ENCODE measurements at regions not wholly inside any gene's neighbourhood (a gene's known extent, or its start where the extent isn't known, plus 50 kb on each side); places are given as distances from the start of the nearest gene placed in this dataset.
A peak's percentile ranks its signal among the peaks of the same experiment; 100 is the strongest.

DNA sequence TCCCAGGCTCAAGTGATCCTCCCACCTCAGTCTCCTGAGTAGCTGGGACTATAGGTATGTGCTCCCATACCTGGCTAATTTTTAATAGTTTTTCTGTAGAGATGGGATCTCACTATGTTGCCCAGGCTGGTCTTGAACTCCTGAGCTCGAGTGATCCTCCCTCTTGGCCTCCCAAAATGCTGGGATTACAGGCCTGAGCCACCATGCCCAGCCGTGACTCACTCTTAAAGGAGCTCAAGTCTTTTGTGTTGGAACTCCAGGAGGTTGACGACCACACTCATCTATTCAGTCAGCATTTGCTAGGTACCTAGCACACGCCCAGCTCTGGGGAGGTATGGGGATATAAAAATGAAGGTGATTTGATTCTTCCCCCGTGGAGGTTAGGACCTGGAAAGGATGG, 62.8 kb downstream of the UTRN start:
- H3K79me2 ChIP-seq (ENCODE audit: insufficient read depth, low read length) = peaks cover 86% of the 10 kb centered on the region
- FAIRE-seq = no peak
- WGBS (ENCODE audit: low lambda C conversion rate) = 90% methylated on average over 5 of the region's 5 CpGs
- no peak overlapping the region for H3K4me2 ChIP-seq (ENCODE audit: low read depth, low read length)
- ChIA-PET POLR2A (no interaction called here), CTCF (ENCODE audit: low intra/inter-chr PET ratio, low total read pairs) (no interaction called here)
- H3K9ac ChIP-seq (ENCODE audit: insufficient read depth, low read depth, low read length) = no peak overlapping the region
- no peak for DNase-seq (ENCODE audit: low spot score)
- no peak overlapping the region for H3K4me3 ChIP-seq (replicated peaks in 1 of 3; ENCODE audit: insufficient read depth in 1 of 3, low read depth in 2 of 3, low read length in 3 of 3)
- H3K27ac ChIP-seq (ENCODE audit: extremely low read length, insufficient read depth, low read length) = no peak overlapping the region
- intact Hi-C loops (cut with micrococcal nuclease; ENCODE audit: unreplicated experiment) = no loop called here
- in situ Hi-C loops (cut with HindIII; ENCODE audit: extremely low pct_ligation_motif_present, low pct_unique_long_range_greater_than_20kb) = no loop called here
- peaks cover 4% of the 10 kb centered on the region; the same call in 1 of the 2 replicates for H4K20me1 ChIP-seq (ENCODE audit: insufficient read depth, low read length)
- no TSS peak for BruUV-seq (replicated peaks)
- H2AFZ ChIP-seq (ENCODE audit: low read length) = no peak overlapping the region
- H3K27me3 ChIP-seq (ENCODE audit: control insufficient read depth in 1 of 2, insufficient read depth in 2 of 2, low read length in 2 of 2) = no peaks in the 10 kb centered on the region
- H3K4me1 ChIP-seq (ENCODE audit: insufficient read depth, low read length) = peaks cover 91% of the 10 kb centered on the region
- ATAC-seq = no peak
- H3K9me3 ChIP-seq (ENCODE audit: low read length) = no peaks in the 10 kb centered on the region
- H3K36me3 ChIP-seq (replicated peaks in 1 of 2; ENCODE audit: control insufficient read depth in 1 of 2, insufficient read depth in 2 of 2, low read length in 2 of 2) = peaks cover 0 to 4% of the 10 kb centered on the region in 2 experiments; a peak in 2 of 5 replicates
- TF ChIP-seq PAF1 (CRISPR knock-in tag; IDR thresholded peaks at IDR 0.05) (no peak), ZBTB38 (CRISPR knock-in tag; IDR thresholded peaks at IDR 0.05) (no peak), ZNF747 (CRISPR knock-in tag; IDR thresholded peaks at IDR 0.05; ENCODE audit: borderline replicate concordance) (no peak), NAIF1 (CRISPR knock-in tag; IDR thresholded peaks at IDR 0.05; ENCODE audit: borderline replicate concordance) (no peak), ZSCAN12 (CRISPR knock-in tag; IDR thresholded peaks at IDR 0.05) (no peak), GABPA (IDR thresholded peaks at IDR 0.05; ENCODE audit: low read depth, low read length) (no peak), GABPA (CRISPR knock-in tag; IDR thresholded peaks at IDR 0.05; ENCODE audit: low read depth) (no peak), ZNF121 (CRISPR knock-in tag; IDR thresholded peaks at IDR 0.05) (peak; percentile 97), MAZ (IDR thresholded peaks at IDR 0.05; ENCODE audit: borderline replicate concordance, low read depth, low read length) (no peak), MAZ (CRISPR knock-in tag; IDR thresholded peaks at IDR 0.05; ENCODE audit: low read depth) (no peak), ZNF263 (CRISPR knock-in tag; IDR thresholded peaks at IDR 0.05) (0 out of 2 replicates have a peak, but pooled peaks have one; percentile 26)
- TF ChIP-seq, protein P1, sequence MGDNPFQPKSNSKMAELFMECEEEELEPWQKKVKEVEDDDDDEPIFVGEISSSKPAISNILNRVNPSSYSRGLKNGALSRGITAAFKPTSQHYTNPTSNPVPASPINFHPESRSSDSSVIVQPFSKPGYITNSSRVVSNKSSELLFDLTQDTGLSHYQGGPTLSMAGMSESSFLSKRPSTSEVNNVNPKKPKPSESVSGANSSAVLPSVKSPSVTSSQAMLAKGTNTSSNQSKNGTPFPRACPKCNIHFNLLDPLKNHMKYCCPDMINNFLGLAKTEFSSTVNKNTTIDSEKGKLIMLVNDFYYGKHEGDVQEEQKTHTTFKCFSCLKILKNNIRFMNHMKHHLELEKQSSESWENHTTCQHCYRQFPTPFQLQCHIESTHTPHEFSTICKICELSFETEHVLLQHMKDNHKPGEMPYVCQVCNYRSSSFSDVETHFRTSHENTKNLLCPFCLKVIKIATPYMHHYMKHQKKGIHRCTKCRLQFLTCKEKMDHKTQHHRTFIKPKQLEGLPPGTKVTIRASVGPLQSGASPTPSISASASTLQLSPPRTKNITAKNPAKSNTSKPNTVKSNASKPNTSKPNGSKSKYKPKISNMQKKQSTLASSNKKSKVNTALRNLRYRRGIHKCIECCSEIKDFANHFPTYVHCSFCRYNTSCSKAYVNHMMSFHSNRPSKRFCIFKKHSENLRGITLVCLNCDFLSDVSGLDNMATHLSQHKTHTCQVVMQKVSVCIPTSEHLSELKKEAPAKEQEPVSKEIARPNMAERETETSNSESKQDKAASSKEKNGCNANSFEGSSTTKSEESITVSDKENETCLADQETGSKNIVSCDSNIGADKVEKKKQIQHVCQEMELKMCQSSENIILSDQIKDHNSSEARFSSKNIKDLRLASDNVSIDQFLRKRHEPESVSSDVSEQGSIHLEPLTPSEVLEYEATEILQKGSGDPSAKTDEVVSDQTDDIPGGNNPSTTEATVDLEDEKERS (CRISPR knock-in tag; IDR thresholded peaks at IDR 0.05) = no peak
- TF ChIP-seq, protein P2, sequence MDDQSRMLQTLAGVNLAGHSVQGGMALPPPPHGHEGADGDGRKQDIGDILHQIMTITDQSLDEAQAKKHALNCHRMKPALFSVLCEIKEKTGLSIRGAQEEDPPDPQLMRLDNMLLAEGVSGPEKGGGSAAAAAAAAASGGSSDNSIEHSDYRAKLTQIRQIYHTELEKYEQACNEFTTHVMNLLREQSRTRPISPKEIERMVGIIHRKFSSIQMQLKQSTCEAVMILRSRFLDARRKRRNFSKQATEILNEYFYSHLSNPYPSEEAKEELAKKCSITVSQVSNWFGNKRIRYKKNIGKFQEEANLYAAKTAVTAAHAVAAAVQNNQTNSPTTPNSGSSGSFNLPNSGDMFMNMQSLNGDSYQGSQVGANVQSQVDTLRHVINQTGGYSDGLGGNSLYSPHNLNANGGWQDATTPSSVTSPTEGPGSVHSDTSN (CRISPR knock-in tag; IDR thresholded peaks at IDR 0.05; ENCODE audit: borderline replicate concordance) = no peak
- TF ChIP-seq, protein P3, sequence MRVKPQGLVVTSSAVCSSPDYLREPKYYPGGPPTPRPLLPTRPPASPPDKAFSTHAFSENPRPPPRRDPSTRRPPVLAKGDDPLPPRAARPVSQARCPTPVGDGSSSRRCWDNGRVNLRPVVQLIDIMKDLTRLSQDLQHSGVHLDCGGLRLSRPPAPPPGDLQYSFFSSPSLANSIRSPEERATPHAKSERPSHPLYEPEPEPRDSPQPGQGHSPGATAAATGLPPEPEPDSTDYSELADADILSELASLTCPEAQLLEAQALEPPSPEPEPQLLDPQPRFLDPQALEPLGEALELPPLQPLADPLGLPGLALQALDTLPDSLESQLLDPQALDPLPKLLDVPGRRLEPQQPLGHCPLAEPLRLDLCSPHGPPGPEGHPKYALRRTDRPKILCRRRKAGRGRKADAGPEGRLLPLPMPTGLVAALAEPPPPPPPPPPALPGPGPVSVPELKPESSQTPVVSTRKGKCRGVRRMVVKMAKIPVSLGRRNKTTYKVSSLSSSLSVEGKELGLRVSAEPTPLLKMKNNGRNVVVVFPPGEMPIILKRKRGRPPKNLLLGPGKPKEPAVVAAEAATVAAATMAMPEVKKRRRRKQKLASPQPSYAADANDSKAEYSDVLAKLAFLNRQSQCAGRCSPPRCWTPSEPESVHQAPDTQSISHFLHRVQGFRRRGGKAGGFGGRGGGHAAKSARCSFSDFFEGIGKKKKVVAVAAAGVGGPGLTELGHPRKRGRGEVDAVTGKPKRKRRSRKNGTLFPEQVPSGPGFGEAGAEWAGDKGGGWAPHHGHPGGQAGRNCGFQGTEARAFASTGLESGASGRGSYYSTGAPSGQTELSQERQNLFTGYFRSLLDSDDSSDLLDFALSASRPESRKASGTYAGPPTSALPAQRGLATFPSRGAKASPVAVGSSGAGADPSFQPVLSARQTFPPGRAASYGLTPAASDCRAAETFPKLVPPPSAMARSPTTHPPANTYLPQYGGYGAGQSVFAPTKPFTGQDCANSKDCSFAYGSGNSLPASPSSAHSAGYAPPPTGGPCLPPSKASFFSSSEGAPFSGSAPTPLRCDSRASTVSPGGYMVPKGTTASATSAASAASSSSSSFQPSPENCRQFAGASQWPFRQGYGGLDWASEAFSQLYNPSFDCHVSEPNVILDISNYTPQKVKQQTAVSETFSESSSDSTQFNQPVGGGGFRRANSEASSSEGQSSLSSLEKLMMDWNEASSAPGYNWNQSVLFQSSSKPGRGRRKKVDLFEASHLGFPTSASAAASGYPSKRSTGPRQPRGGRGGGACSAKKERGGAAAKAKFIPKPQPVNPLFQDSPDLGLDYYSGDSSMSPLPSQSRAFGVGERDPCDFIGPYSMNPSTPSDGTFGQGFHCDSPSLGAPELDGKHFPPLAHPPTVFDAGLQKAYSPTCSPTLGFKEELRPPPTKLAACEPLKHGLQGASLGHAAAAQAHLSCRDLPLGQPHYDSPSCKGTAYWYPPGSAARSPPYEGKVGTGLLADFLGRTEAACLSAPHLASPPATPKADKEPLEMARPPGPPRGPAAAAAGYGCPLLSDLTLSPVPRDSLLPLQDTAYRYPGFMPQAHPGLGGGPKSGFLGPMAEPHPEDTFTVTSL (CRISPR knock-in tag; IDR thresholded peaks at IDR 0.05; ENCODE audit: borderline replicate concordance) = no peak
- TF ChIP-seq, protein P4, sequence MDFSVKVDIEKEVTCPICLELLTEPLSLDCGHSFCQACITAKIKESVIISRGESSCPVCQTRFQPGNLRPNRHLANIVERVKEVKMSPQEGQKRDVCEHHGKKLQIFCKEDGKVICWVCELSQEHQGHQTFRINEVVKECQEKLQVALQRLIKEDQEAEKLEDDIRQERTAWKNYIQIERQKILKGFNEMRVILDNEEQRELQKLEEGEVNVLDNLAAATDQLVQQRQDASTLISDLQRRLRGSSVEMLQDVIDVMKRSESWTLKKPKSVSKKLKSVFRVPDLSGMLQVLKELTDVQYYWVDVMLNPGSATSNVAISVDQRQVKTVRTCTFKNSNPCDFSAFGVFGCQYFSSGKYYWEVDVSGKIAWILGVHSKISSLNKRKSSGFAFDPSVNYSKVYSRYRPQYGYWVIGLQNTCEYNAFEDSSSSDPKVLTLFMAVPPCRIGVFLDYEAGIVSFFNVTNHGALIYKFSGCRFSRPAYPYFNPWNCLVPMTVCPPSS (IDR thresholded peaks at IDR 0.05) = no peak

Data from HepG2 (cell line).